GM20431 (cell line): ENCODE measurements at regions not wholly inside any gene's neighbourhood (a gene's known extent, or its start where the extent isn't known, plus 50 kb on each side); places are given as distances from the start of the nearest gene placed in this dataset.

ENCODE experiments used
- in situ Hi-C: fragments of 300-500 bp; cut with MseI, MboI; formaldehyde crosslinking; loops from one replicate; pipeline ENCODE4 v1.15.0; 2020; ENCODE audit warnings: low sequenced_read_pairs; ENCODE audit not compliant: unreplicated experiment

DNA sequence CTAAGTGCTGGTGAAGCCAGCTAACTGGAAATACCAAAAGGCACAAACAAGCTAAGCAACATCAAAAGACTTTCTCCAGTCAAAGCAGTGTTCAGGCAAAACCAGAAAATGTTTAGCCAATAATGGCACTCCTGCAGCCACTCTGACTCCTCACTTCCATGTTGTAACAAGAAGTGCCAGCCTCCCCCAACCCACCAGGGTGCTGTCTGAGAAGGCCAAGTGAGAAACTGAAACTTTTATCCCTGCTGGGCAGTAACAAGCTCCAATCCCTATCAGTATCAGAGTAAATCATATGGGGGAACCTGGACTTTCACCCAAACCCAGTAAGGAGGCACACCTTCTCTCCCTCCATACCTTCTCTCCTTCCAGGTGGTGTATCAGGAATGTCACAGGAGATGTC is 414.8 kb upstream of the NMUR2 start:
- in situ Hi-C loops, result no loop called here

GRCh38 chr5:152824316-152824715 is 419.2 kb upstream of the NMUR2 start:
- in situ Hi-C loops, result no loop called here

DNA sequence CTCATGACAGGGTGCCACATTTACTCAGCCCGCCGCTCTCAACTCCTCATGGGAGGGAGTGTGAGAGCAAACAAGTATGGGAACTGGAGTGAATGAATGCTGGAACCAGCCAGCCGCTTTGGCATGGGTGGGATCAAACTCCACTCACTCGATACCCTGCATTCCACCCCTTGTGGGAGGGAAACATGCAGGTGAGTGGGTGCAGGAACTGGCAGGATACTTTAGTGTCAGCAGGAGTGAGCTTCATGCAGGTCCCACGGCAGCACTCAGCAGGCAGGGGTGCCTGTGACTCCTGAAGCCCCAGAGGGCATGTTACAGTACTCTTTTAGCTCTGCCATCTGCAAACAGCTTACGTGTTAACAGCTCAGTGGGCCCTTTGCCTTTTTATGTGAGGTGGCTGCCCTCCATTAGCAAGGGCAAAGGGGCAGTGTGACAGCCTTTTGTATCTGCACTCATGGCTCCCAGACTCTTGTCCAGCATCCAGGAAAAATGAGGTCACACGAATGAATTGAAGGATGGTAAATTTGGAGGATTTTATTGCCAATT is 433.2 kb upstream of the NMUR2 start:
- in situ Hi-C loops, result no loop called here

DNA sequence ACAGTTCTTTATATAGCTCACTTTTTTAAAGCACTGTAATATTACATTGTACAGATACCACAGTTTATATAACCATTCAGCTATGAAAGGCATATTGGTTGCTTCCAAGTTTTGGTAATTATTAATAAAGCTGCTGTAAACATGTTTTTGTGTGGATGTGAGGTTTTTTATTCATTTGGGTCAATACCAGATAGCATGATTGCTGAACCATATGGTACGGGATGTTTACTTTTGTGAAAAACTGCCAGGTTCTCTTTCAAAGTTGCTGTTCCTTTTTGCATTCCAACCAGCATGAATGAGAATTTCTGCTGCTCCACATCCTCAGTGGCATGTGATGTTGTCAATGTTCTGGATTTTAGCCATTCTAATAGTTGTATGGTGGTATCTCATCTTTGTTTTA is 439.6 kb upstream of the NMUR2 start:
- in situ Hi-C loops, result no loop called here

- in situ Hi-C loops, result no loop called here
These were observed 448.3 kb upstream of the NMUR2 start for GRCh38 chr5:152853361-152853760.

GRCh38 chr5:152855441-152855840 is 450.4 kb upstream of the NMUR2 start:
- in situ Hi-C loops, result no loop called here

- in situ Hi-C loops, result no loop called here
These were observed 456.2 kb upstream of the NMUR2 start for GRCh38 chr5:152861231-152861630.

- in situ Hi-C loops, result no loop called here
These were observed 459.4 kb upstream of the NMUR2 start for GRCh38 chr5:152864447-152864846.

- in situ Hi-C loops, result no loop called here
These were observed 459.9 kb upstream of the NMUR2 start for GRCh38 chr5:152864991-152865390.

GRCh38 chr5:152869971-152870370 is 464.9 kb upstream of the NMUR2 start:
- in situ Hi-C loops, result no loop called here

DNA sequence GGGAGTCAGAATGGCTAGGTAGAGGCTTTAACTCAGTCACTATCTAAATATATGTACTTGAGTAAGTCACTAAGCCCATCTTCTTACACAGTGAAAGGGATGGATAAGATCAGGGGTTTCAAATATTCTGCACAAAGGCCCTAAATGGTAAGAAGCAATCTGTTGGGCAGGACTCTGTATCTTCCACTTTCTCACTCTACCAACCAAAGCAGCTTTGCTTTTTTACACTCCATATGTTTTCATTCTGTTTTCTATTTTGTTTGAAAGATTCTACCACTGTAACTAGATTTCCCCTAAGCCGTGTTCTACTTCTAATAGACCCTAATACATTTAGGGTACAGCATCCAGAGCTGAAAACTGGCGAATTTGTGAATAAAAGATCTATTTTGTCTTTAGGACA is 477.5 kb upstream of the NMUR2 start:
- in situ Hi-C loops, result no loop called here

- in situ Hi-C loops, result no loop called here
These were observed 478.1 kb upstream of the NMUR2 start for GRCh38 chr5:152883066-152883775.

GRCh38 chr5:152884006-152884405 is 478.9 kb upstream of the NMUR2 start:
- in situ Hi-C loops, result no loop called here

DNA sequence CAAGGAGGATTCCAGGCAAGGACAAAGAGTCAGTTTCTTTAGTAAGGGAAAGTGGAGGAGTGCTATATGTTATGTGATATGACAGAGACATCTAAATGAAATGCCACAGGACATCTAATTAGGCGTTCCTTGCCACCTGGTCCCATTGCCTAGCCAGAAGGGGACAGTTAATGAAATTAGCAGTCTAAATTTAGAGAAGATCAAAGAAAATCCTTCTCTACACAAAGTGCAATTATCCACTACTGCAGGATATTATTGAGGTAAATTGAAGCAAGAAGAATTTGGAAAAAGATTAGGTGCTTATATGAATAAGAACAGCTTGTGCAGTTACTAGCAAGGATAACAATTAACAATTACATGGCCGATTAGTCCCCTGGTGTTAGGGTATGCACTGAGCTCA is 495.3 kb upstream of the NMUR2 start:
- in situ Hi-C loops, result no loop called here

GRCh38 chr5:152901754-152902153 is 496.7 kb upstream of the NMUR2 start:
- in situ Hi-C loops, result no loop called here

DNA sequence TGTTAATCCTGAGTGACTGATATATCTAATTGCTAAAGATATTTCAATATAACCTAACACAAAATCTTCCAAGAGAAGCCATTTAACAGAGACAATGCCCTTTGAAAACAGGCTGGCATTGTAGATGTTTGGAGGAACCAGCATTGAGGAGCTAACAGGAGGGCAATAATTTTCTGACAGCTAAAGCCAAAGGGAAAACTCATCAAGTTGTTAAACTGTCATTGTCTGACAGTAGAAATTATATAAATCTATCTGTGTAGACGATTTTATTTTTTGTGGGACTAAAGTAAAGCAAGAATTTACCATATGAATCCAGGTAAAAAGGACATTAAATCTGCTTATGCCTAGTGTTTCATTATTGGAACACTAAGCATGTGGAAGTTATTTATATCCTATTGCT is 500.2 kb upstream of the NMUR2 start:
- in situ Hi-C loops, result no loop called here

DNA sequence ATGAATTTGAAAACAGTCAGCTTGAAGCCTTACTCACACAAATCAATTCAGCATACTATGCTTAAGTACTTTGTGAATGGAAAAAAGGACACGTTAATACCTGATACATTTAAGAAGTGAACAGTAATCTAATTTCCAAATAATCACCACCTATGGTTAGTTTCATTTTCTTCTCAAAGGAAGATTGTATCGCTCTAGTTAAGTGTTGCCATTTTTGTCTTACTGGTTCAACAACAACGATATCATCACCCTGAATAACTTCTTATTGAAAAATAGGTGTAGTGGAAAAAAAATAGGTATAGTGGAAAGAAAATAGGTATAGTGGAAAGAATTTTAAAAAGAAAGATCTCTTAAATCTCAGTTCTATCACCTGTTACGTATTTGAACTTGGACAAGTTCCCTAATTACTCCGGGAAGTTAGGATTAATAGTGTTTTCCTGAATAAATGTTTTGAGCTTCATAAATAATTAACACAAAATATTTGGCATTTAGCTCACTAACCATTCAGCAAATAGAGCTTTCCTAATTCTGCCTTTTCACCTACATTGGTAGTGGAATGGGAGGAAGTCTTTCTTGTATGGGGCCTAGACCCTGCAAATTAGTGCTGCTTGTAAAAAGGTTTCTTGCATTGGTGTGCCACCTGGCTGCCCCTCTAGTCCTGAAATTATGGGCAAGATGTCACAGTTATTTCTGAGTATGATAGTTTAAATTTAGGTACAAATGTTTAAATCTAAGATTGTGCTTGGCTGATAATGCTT is 502.6 kb upstream of the NMUR2 start:
- in situ Hi-C loops, result no loop called here

- in situ Hi-C loops, result no loop called here
These were observed 507.8 kb upstream of the NMUR2 start for GRCh38 chr5:152912924-152913323.

DNA sequence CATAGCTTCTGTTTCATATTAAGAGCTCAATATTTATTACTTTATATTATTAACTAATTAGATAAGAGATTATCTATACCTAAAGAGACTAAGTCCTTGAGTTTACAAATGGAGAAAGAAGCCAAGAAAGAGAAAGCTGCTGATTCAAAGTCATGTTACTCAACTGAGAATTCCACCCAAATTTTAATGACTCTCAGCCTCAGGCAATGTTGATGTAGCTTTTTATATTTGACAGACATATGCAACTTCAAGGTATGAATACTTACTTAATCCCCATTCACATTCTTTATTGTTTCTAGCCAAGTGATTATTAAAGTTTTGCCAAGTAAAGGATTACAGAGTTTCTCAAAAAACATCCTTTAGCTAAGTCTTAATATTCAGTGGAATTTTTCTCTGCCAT is 527.5 kb upstream of the NMUR2 start:
- in situ Hi-C loops, result no loop called here

- in situ Hi-C loops, result no loop called here
These were observed 528.0 kb upstream of the NMUR2 start for GRCh38 chr5:152933056-152933455.

GRCh38 chr5:152938630-152939029 is 533.6 kb upstream of the NMUR2 start:
- in situ Hi-C loops, result no loop called here
